MM.1S (cell line): ENCODE measurements at regions not wholly inside any gene's neighbourhood (a gene's known extent, or its start where the extent isn't known, plus 50 kb on each side); places are given as distances from the start of the nearest gene placed in this dataset.

Source experiments
- DNase-seq: peaks from one replicate; pipeline ENCODE4 v3.0.0-alpha.2; 2015
- H2AFZ ChIP-seq: fragments of 300-600 bp; sonication (generic); 2 replicates; pipeline ENCODE4 v1.6.0; 2016; ENCODE audit warnings: antibody characterized with exemption, low read length
- H3F3A ChIP-seq: fragments of 300-600 bp; sonication (generic); 2 replicates; pipeline ENCODE4 v1.6.1; 2016; ENCODE audit warnings: mild to moderate bottlenecking, antibody characterized with exemption, low read length, moderate library complexity, mixed read lengths; ENCODE audit not compliant: insufficient read depth
- H3K27ac ChIP-seq: fragments of 300-600 bp; sonication (generic); 2 replicates; pipeline ENCODE4 v1.5.1; 2016; ENCODE audit warnings: mild to moderate bottlenecking, low read length
- H3K27me3 ChIP-seq: fragments of 300-600 bp; sonication (generic); replicated peaks from 2 replicates; pipeline ENCODE4 v1.6.0; 2016; ENCODE audit warnings: low read length; ENCODE audit not compliant: insufficient read depth
- H3K36me3 ChIP-seq: fragments of 300-600 bp; sonication (generic); replicated peaks from 2 replicates; pipeline ENCODE4 v1.6.1; 2016; ENCODE audit warnings: mild to moderate bottlenecking, low read length, mixed read lengths; ENCODE audit not compliant: insufficient read depth
- H3K4me1 ChIP-seq: fragments of 300-600 bp; sonication (generic); 2 replicates; pipeline ENCODE4 v1.6.1; 2016; ENCODE audit warnings: low read length, mixed read lengths
- H3K4me2 ChIP-seq: fragments of 300-600 bp; sonication (generic); 2 replicates; pipeline ENCODE4 v1.6.0; 2016; ENCODE audit warnings: low read depth, low read length
- H3K4me3 ChIP-seq: fragments of 300-600 bp; sonication (generic); 2 replicates; pipeline ENCODE4 v1.5.1; 2016; ENCODE audit warnings: low read length, mixed read lengths
- H3K79me2 ChIP-seq: fragments of 300-600 bp; sonication (generic); 2 replicates; pipeline ENCODE4 v1.6.1; 2016; ENCODE audit warnings: mixed run types, low read length, mixed read lengths
- H3K9ac ChIP-seq: fragments of 300-600 bp; sonication (generic); 2 replicates; pipeline ENCODE4 v1.6.1; 2016; ENCODE audit warnings: low read length, mixed read lengths
- H3K9me2 ChIP-seq: fragments of 300-600 bp; sonication (generic); replicated peaks from 2 replicates; pipeline ENCODE4 v1.6.1; 2016; ENCODE audit warnings: mild to moderate bottlenecking, low read length, mixed read lengths; ENCODE audit not compliant: insufficient read depth
- H3K9me3 ChIP-seq: fragments of 300-600 bp; sonication (generic); replicated peaks from 2 replicates; pipeline ENCODE4 v1.6.1; 2016; ENCODE audit warnings: mild to moderate bottlenecking, low read length, mixed read lengths; ENCODE audit not compliant: insufficient read depth
- H4K20me1 ChIP-seq: fragments of 300-600 bp; sonication (generic); 2 replicates; pipeline ENCODE4 v1.6.1; 2016; ENCODE audit warnings: mild to moderate bottlenecking, low read length, moderate library complexity, mixed read lengths; ENCODE audit not compliant: insufficient read depth
- EZH2 ChIP-seq: fragments of 300-600 bp; sonication (generic); optimal IDR thresholded peaks from 2 replicates; pipeline ENCODE3; 2017; ENCODE audit warnings: low read depth, mild to moderate bottlenecking, antibody characterized with exemption, low read length, mixed read lengths
- EZH2phosphoT487 ChIP-seq: fragments of 300-600 bp; sonication (generic); IDR thresholded peaks from 2 replicates; pipeline ENCODE4 v1.6.1; 2018; ENCODE audit warnings: antibody characterized with exemption, low read length
- TF ChIP-seq, protein P1 (sequence below): fragments of 300-600 bp; sonication (generic); IDR thresholded peaks from 2 replicates; pipeline ENCODE4 v1.5.1; 2016; ENCODE audit warnings: antibody characterized with exemption, low read length, mixed read lengths

DNA sequence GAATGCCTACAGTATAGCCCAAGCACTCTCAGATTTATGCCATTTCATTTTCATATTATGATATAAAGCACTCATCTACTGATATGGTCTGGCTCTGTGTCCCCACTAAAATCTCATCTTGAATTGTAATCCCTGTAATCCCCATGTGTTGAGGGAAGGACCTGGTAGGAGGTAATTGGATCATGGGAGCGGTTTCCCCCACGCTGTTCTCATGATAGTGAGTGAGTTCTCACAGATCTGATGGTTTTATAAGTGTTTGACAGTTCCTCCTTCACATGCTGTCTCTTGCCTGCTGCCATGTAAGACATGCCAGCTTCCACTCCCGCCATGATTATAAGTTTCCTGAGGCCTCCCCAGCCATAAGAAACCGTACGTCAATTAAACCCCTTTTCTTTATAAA is 171.7 kb downstream of the OTOR start:
- Histone ChIP-seq H3K27me3 (no peaks in the 10 kb centered on the region), H3K79me2 (no peaks in the 10 kb centered on the region), H3K9me2 (no peaks in the 10 kb centered on the region), H3K4me3 (no peak overlapping the region), H4K20me1 (no peaks in the 10 kb centered on the region), H2AFZ (no peak overlapping the region), H3K4me2 (no peak overlapping the region), H3K4me1 (no peaks in the 10 kb centered on the region), H3F3A (no peaks in the 10 kb centered on the region), H3K9ac (no peak overlapping the region), H3K9me3 (no peaks in the 10 kb centered on the region), H3K36me3 (no peaks in the 10 kb centered on the region), H3K27ac (no peak overlapping the region)
- TF ChIP-seq EZH2 (no peak), EZH2phosphoT487 (no peak)
- TF ChIP-seq, protein P1, sequence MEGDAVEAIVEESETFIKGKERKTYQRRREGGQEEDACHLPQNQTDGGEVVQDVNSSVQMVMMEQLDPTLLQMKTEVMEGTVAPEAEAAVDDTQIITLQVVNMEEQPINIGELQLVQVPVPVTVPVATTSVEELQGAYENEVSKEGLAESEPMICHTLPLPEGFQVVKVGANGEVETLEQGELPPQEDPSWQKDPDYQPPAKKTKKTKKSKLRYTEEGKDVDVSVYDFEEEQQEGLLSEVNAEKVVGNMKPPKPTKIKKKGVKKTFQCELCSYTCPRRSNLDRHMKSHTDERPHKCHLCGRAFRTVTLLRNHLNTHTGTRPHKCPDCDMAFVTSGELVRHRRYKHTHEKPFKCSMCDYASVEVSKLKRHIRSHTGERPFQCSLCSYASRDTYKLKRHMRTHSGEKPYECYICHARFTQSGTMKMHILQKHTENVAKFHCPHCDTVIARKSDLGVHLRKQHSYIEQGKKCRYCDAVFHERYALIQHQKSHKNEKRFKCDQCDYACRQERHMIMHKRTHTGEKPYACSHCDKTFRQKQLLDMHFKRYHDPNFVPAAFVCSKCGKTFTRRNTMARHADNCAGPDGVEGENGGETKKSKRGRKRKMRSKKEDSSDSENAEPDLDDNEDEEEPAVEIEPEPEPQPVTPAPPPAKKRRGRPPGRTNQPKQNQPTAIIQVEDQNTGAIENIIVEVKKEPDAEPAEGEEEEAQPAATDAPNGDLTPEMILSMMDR: no peak
- DNase-seq: no peak

- H3K79me2 ChIP-seq: no peaks in the 10 kb centered on the region
- H3K9me2 ChIP-seq: no peaks in the 10 kb centered on the region
- H2AFZ ChIP-seq: no peak overlapping the region
- no peaks in the 10 kb centered on the region for H3K9me3 ChIP-seq
- no peaks in the 10 kb centered on the region for H3F3A ChIP-seq
- no peak overlapping the region for H3K9ac ChIP-seq
- H3K4me3 ChIP-seq: no peak overlapping the region
- H4K20me1 ChIP-seq: no peaks in the 10 kb centered on the region
- no peak for DNase-seq
- no peak overlapping the region for H3K4me2 ChIP-seq
- H3K4me1 ChIP-seq: no peaks in the 10 kb centered on the region
- TF ChIP-seq EZH2 (no peak), EZH2phosphoT487 (no peak)
- TF ChIP-seq, protein P1: no peak
- no peaks in the 10 kb centered on the region for H3K27me3 ChIP-seq
- H3K27ac ChIP-seq: no peak overlapping the region
- H3K36me3 ChIP-seq: no peaks in the 10 kb centered on the region
Observed at GRCh38 chr20:16922834-16923233, 174.7 kb downstream of the OTOR start.

DNA sequence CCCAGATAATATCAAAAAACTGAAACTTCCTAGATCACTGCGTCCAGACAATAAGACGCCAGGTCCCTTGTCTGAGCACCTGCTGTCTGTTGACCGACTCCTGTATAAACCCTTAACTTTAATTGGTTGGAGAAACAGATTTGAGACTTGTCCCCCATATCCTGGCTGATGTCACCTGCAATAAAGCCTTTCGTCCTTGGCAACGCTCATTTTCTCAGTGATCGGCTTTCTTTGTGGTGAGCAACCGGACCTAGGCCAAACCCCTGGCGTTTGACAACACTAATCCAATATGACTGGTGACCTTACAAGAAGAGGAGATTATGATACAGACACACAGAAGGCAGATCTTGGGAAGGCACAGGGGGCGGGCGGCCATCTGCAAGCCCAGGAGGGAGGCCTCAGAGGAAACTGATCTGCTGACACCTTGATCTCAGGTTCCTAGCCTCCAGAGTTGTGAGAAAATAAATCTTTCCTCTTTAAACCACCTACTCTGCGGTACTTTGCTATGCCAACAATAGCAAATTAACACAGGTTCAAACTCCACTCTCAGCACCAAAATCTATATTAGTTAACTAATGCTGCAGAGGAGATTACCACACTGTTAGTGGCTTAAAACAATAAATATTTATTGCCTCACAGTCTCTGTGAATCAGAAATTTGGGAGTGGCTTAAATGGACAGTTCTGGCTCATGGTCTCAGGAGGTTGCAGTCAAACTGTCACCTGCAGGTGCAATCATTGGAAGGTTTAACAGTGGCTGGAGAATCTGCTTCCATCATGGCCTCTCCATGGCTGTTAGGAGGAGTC is 178.7 kb downstream of the OTOR start:
- H3K9me3 ChIP-seq: no peaks in the 10 kb centered on the region
- no peak overlapping the region for H3K27ac ChIP-seq
- no peaks in the 10 kb centered on the region for H3K4me1 ChIP-seq
- H3K79me2 ChIP-seq: no peaks in the 10 kb centered on the region
- H2AFZ ChIP-seq: no peak overlapping the region
- no peaks in the 10 kb centered on the region for H3K27me3 ChIP-seq
- no peaks in the 10 kb centered on the region for H3F3A ChIP-seq
- no peaks in the 10 kb centered on the region for H3K9me2 ChIP-seq
- H3K4me2 ChIP-seq: no peak overlapping the region
- H3K36me3 ChIP-seq: no peaks in the 10 kb centered on the region
- DNase-seq: no peak
- H3K9ac ChIP-seq: no peak overlapping the region
- no peak overlapping the region for H3K4me3 ChIP-seq
- no peak for TF ChIP-seq EZH2
- TF ChIP-seq, protein P1: no peak
- TF ChIP-seq EZH2phosphoT487: no peak
- no peaks in the 10 kb centered on the region for H4K20me1 ChIP-seq
